Stimulated activated CD4-positive, alpha-beta T cell treated with anti-CD3 and anti-CD28 coated beads, Interleukin-2, amount 100 ng/mL, for 24 hours (primary cell): ENCODE measurements at regions not wholly inside any gene's neighbourhood (a gene's known extent, or its start where the extent isn't known, plus 50 kb on each side); places are given as distances from the start of the nearest gene placed in this dataset.
"Not testable (repeated sequence)": the region's sequence is repeated elsewhere in the genome, so short reads cannot be mapped to it uniquely, and the experiment has no call there.

Experiments used
- DNase-seq, 2 donors: peaks; one replicate each; pipeline ENCODE4 v3.0.0-alpha.2; 2020

DNA sequence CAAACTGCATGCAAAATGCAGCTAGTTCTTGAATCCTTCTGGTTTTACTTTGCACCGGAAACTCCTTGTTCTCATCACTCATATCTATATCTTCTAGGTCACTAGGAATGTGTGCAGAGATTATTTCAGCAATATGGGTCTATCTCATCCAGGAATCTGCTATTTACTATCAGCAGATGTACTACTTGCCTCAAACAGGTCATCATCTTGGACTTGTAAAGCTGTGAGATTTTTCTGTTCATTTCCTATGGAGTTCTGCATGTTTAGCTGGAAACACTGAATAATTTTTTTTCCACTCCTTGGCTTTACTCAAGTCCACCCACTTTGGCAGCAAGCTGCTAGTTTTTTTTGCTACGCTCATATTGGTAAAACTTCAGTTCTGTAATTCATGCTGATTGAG lies 334.8 kb downstream of the RPIA start:
- not testable (repeated sequence) for DNase-seq

DNA sequence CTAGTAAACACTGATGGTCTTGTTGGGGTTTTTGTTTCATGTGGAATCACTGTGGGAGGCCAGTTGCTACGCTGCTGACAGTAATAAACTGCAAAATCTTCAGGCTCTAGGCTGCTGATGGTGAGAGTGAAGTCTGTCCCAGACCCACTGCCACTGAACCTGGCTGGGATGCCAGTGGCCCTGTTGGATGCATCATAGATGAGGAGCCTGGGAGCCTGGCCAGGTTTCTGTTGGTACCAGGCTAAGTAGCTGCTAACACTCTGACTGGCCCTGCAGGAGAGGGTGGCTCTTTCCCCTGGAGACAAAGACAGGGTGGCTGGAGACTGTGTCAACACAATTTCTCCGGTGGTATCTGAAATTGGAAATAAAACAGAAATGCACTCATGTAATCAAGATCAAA lies 335.6 kb downstream of the RPIA start:
- not testable (repeated sequence) for DNase-seq

DNA sequence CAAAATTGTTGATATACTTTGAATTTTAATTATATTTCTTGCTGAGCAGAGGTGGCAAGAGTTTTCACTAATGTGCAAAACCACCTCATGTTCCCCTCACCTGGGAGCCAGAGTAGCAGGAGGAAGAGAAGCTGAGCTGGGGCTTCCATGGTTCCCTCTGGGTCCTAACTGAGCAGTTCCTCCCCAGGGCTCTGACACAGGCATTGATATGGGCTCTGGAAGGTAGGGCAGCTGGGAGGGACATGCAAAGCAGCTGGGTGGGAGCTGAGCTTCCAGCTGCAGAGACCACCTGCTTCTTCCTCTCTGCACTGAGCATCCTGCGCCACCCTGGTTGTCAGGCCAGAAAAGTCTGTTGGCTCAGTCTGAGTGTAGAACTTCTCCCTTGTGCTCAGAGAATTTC lies 336.1 kb downstream of the RPIA start:
- not testable (repeated sequence) for DNase-seq

DNA sequence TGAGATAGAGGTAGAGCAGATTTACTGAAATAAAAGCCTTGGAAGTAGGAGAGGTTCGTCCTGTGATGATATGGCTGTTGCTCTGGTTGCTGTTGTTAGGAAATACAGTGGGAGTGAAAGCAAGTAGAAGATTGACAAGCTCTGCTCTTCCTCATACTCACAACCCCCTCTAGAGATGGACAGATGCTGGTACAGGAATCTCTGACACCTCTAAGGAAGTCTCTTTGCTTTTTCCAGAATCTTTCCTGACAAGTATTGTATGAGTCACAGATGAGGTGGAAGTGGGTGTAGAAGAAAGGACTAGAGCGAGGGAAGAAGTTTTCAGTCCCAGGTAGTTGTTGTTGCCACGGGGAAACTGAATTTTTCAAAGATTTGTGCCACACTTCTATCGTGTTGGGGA lies 337.8 kb downstream of the RPIA start:
- not testable (repeated sequence) for DNase-seq

DNA sequence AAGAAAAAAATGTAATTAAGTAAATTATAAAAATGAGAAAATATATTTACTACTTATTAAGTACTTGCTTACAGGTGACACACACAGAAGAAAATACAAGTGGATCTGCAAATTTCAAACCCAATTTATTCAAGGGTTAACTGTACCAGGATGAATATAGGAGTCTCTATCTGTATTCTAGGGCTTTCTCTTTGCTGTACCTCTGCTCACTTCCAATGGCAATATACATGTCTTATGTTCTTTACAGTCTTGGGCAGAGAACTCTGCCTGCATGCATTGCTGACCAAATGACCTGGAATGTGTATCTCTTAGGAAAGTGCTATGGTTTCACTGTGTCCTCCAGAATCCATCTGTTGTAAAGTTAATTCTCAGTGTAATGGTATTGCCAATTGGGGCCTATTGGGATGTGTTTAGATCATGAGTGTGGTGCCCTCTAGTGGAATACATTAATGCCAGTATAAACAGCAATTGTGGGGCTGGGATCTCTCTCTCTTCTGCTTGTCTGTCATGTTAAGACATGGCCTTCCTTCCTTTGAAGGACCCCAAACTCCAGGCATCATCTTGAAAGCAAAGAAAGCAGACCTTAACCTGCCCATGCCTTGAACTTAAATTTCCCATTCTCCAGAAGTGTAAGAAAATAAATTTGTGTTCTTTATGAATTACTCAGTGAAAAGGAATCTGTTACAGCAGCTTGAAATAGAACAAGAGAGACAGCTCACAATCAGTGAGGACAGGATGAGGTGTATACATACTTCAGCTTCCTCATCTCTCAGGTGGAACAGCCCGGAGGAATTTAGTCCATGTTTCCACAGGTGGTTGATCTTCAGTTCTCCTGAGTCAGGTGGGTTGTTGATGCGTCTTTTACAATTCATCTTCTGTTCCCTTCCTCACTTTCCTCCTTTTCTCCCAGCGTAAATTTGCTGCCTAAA lies 356.9 kb downstream of the RPIA start:
- not testable (repeated sequence) for DNase-seq

DNA sequence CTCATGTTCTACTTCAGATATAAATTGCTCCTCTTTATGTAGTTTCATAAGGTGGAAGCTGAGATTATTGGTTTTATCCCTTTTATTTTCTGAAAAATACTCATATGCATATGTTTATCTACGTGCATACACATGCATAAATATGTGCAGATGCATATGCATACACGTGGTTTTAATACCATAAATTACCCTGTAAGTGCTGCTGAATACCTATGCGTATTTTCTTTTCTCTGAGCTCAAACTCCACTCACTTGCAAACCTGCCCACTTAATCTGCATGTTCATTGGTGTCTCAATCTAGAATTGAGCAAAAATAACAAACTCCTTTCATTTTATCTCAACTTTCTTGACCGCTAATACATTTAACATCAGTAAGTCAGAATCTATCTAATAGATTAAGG lies 367.1 kb downstream of the RPIA start:
- not testable (repeated sequence) for DNase-seq

DNA sequence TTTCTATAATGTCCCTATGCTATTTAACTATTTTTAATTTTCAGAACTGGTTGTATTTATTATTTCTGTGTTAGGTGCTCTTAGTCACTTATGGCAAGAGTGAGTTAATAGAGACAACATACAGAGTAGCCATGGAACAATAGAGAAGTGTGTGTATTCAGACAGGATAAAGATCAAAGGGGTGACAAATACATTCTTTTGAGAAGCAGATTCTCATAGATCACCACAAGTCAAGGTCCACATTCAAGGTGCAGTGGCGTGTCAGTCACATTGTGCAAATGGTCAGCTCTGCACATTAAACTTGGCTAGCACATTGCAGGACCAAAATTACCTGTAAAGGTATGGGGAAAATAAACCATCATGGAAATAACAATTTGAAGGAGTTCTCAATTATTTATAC lies 369.7 kb downstream of the RPIA start:
- not testable (repeated sequence) for DNase-seq

DNA sequence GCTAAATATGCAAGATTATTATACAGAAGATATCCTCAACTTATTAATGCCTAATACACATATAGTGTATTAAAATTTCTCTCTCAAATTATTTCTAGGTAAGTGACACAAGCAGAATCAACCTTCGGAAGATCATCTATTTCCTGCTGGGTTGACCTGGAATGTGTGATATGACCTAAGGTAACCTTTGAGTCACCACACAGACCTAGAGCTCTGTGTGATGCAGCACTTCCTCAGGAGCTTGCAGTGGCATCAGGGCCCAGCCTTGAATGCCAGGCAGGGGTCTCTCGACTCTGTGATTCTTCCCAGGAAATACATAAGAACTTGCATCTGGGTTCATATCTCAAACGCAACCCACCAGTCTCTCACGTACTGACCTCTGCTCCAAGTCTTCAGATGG lies 385.3 kb downstream of the RPIA start:
- DNase-seq: not testable (repeated sequence)

DNA sequence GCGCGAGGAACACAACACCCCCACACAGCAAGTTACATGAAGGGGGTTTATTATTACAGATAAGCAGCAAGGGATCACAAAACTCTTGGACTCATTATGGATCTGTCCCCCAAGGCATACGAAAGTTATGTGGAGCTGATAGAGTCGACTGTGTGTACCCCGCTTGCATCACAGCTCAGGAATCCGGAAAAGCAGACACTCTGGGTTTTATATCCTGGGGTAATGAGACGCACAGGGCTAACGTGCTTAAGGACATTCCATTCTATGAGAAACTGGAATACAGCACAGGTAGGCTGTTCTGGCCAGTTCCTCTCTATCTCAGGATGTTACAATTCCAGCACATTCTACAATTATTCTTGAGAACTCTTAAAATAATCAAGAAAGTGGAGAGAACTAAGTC lies 401.4 kb downstream of the RPIA start:
- not testable (repeated sequence) for DNase-seq

DNA sequence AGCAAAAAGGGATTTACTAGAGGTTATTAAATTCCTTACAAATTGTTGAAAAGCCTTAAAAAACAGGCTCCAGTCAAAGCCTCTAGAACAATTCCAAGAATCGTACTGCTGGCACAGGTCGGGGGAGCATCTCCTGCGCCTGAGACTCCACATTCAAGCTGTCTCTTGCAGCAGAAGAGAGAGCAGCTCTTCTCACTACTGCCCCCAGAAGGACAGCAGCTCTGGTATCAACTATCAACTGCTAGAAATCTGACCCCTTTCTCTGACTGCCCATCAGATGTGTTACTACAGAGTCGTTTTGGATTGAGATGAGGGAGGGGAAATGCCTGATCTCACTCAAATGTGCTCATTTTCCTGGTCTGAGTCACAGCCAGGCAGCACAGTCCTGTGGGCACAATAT lies 403.6 kb downstream of the RPIA start:
- not testable (repeated sequence) for DNase-seq

DNA sequence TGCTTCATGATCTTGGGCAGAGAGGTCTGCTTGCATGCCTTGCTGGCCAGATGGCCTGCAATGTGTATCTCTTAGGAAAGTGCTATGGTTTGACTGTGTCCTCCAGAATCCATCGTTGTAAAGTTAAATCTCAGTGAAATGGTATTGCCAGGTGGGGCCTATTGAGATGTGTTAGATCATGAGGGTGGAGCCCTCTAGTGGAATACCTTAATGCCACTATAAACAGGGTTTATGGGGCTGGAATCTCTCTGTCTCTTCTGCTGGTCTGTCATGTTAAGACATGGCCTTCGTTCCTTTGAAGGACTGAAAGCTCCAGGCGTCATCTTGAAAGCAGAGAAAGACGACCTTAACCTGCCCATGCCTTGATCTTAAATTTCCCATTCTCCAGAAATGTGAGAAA lies 411.1 kb downstream of the RPIA start:
- not testable (repeated sequence) for DNase-seq

DNA sequence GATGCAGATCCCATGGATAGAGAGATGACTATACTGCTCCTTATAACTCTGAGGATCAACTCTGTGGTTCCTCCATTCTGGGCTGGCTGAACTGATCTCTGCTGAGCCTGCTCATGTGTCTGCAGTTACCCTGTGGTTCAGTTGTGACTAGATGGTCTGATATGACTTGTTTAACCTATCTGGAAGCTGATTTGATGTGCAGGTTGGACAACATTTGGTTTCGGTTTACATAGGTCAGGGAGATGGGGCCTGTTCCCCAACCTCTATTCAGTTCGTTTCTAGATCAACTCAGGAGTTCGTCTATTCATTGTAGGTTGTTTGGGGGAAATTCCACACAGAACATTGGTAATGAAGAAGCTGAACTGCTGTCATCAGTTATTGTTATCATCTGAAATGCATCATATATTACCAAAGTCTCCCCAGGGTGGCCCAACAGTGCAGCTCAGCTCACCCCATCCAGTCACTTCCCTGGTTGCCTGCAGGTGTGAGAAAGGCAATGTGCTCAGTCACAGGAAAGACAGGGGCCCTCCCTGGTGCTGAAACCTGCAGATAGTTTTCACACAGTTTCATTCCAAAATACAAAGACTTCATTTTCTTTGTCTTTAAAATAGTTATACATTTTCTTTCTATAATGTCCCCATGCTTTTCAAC lies 415.0 kb downstream of the RPIA start:
- not testable (repeated sequence) for DNase-seq

DNA sequence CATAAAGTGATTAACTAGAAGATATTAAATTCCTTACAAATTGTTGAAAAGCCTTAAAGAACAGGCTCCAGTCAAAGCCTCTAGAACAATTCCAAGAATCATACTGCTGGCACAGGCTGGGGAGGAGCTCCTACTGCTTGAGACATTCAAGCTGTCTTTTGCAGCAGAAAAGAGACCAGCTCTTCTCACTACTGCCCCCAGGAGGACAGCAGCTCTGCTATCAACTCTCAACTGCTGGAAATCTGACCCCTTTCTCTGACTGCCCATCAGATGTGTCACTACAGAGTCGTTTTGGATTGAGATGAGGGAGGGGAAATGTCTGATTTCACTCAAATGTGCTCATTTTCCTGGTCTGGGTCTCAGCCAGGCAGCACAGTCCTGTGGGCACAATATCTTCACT lies 421.0 kb downstream of the RPIA start:
- peak in 1 of 2 donors; percentile 0 for DNase-seq

DNA sequence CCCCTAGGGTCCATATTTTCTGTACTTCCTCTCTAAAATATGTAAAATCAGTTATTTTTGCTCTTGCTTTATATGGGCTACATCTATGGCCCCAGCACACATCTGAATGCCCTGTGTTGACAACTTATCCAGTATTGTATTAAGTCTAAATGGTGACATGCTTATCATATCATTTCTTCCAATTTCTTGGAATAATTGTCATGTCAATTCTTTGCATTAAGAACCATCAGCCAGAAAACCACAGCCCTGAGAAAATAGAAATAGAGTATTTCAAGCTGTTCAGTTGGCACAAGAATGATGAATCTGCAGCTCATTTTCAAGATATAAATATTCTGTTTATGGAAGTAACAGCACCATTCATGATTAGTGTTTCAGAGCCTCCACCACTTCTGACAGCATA lies 421.8 kb downstream of the RPIA start:
- not testable (repeated sequence) for DNase-seq

DNA sequence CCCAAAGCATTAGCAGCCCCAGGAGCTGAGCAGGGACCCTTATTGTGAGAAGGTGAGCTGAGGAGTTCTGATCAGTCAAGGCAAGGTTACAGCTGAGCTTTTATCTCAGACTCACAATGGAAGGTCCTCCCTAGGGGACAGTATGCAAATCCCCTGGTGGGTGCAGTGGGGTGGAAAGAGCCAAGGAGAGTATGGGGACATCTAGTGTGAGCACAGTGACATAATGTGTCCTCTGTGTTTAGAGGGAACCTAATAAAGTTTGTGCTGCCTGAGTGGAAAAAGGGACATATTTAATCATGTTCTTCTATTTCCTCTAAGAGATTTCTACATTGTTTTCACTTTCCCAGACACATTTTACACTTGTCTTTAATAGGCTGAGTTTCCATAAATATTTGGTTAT lies 438.0 kb downstream of the RPIA start:
- DNase-seq: not testable (repeated sequence)

DNA sequence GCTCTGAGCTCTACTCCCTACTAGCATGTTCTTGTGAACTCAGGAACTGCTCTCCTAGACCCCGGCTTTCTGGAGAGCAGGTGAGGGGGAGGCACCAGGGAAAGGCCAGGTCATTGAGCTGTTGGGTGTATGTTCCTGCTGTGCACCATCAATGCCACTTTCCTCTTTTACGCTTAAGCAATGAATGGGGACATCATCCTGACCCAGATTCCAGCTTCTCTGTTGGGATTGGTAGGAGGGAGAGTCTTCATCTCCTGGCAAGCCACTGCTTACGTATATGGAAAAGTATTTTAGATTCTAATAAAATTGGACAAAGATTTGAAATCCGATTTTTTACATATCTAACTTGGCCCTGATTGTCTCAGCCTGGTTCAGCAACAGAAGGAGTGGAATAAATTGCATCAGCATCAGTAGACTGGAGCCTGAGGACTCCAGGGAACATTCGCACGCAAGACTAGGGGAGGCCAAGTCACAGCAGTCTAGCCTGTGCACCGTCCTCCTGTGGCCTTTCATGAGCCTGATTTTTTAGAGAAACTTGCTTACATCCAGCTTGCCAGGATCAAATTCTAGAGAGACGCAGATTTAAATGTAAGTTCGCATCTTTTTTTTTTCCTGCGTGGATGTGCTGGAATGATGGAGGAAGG lies 439.3 kb downstream of the RPIA start:
- not testable (repeated sequence) for DNase-seq

DNA sequence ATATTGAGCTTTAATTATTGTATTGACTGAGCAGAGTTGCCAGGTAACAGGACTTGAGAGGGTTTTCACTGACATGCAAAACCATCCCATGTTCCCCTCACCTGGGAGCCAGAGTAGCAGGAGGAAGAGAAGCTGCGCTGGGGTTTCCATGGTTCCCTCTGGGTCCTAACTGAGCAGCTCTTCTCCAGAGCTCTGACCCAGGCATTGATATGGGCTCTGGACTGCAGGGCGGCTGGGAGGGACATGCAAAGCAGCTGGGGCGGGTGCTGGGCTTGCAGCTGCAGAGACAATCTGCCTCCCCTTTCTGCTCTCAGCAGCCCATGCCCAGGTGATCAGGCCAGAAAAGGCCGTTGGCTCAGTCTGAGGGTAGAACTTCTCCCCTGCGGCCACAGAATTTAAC lies 451.5 kb downstream of the RPIA start:
- not testable (repeated sequence) for DNase-seq

DNA sequence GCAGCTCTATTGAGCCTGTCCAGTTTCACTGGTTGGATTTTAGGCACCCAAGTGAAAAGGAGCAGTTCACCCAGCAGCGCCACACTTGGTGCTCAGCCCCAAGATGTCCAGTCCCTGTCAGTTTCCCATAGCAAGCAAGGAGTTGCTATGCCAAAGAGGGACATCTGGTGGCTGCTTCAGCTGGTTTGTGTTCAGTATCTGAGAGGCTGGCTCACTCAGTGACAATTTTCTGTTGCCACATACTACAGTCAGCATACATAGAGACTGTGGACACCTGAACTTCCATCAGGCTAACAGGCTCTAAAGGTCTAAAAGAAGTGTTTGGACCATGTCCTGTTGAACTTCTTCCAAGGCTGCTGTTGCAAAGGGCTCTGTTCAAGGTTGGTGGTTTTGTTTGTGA lies 453.9 kb downstream of the RPIA start:
- DNase-seq: not testable (repeated sequence)

DNA sequence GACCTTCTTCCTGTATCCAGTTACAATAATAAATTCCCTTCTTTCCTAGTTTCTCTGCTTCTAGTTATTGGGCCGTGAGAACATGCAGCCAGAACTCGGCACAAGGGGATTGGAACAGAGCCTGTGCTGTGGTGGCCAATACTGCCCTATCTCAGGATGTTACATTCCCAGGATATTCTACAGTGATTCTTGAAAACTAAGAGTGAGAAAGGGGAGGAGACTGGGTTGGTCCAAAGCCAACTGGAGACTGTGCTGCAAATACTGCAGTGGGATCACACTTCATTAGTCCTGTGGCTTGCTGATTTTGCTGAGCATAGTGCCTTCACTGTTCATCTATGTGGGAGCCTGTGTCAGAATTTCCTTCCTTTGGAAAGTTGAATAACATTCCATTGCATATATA lies 456.8 kb downstream of the RPIA start:
- DNase-seq: not testable (repeated sequence)

DNA sequence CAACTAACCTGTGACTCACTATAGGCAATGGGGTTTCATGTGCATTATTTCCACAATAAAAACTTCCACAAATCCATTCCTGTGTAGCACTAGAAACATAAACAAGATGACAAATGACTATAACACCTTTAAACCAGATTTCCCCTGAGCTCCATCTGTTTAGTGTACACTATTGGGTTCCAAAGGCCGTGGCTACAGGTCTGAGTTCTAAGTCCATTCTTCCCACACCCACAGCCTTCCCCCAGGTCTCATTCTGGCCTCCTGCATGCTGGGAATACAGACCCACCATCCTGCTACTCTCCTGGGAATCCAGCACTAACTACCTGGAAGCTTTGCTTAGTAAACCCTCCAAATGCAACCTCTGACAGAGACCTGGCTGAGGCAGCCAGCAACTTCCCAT lies 460.2 kb downstream of the RPIA start:
- not testable (repeated sequence) for DNase-seq

DNA sequence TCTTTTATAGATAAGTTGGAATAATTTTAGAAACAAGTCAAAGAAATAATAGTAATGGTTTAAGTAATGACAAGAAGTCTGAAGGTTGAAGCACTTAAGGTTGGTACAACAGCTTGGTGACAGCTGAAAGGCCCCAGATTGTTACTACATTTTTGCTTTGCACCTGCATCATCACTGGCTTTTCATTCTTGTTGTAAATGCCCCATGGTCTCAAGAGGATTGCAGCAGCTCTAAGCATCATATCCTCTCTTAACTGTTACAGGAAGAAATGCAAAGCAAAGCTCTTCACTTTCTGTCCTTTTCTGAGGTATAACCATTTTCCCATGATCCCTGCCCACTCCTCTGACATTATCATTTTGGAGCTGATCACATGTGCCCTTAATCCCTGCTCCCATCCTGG lies 461.0 kb downstream of the RPIA start:
- DNase-seq: not testable (repeated sequence)

DNA sequence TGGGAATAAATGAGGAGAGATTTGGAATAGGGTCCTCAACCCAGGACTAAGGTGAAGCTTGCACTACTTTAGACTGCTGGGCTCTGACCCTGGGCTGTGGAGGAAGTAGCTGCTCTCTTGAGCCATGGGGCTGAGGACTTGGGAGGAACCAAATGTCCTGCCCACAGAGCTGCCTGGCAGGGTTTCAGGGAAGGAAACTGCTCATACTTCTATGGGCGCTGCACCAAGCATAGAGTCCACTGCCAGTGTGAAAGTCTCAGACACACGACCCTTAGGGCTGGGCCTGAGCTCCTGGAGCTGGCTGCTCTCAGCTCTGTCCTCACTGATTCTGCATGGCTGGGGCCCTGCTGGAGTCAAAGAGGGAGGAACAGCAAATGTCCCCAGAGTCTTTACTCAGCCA lies 461.7 kb downstream of the RPIA start:
- DNase-seq: not testable (repeated sequence)

DNA sequence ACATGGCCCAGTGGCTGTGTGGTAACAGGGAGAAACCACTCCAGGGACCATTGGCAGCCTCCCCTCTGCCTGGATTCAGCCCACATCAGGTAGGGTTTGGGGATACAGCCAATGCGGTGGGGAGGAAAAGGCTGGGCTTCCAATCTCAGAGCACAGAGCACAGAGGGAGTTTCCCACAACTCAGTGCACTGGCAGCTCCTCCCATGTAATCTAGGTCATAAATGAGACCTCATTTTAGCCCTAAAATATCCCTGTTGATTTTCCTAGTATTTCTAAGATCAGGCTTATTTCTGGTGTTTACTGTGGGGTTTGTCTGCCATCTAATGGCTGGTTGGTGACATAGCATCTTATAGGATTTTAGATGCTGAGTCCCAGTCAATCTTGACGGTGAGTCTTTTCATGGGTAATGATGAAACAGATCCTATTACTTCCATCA lies 462.8 kb downstream of the RPIA start:
- DNase-seq: not testable (repeated sequence)
